Coronary artery (tissue), 2 donors: ENCODE measurements at regions not wholly inside any gene's neighbourhood (a gene's known extent, or its start where the extent isn't known, plus 50 kb on each side); places are given as distances from the start of the nearest gene placed in this dataset.

ENCODE experiments used
- DNase-seq: peaks from one replicate; pipeline ENCODE4 v3.0.0-alpha.2; 2017; ENCODE audit warnings: low spot score
- H3K27ac ChIP-seq, 2 donors: fragments of 200-600 bp; sonication (generic); one replicate each; pipeline ENCODE4 v1.5.1; 2016 to 2019
- H3K4me3 ChIP-seq: fragments of 200-600 bp; sonication (generic); 2 replicates; pipeline ENCODE4 v1.5.1; 2016; ENCODE audit warnings: mild to moderate bottlenecking, moderate library complexity
- TF ChIP-seq, protein P1 (sequence below): fragments of 200-600 bp; sonication (generic); IDR thresholded peaks from one replicate; pipeline ENCODE4 v1.5.1; 2019; ENCODE audit warnings: antibody characterized with exemption

DNA sequence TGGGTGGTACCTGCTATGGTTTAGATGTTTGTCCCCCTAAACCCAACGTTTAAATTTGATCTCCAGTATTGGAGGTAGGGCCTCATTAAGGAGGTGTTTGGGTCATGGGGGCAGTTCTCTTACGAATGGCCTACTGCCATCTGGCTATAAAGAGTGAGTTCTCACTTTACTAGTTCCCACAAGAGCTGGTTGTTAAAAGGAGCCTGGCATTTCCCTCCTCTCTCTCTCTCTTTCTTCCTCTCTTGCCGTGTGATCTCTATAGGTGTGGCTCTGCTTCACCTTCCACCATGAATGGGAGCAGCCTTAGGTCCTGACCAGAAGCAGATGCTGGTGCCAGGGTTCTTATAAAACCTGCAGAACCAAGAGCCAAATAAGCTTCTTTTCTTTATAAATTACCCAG is 193.2 kb upstream of the CDH6 start:
- no peak for DNase-seq
- TF ChIP-seq, protein P1, sequence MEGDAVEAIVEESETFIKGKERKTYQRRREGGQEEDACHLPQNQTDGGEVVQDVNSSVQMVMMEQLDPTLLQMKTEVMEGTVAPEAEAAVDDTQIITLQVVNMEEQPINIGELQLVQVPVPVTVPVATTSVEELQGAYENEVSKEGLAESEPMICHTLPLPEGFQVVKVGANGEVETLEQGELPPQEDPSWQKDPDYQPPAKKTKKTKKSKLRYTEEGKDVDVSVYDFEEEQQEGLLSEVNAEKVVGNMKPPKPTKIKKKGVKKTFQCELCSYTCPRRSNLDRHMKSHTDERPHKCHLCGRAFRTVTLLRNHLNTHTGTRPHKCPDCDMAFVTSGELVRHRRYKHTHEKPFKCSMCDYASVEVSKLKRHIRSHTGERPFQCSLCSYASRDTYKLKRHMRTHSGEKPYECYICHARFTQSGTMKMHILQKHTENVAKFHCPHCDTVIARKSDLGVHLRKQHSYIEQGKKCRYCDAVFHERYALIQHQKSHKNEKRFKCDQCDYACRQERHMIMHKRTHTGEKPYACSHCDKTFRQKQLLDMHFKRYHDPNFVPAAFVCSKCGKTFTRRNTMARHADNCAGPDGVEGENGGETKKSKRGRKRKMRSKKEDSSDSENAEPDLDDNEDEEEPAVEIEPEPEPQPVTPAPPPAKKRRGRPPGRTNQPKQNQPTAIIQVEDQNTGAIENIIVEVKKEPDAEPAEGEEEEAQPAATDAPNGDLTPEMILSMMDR, result no peak
- H3K4me3 ChIP-seq, result no peak overlapping the region
- H3K27ac ChIP-seq, result no peak overlapping the region

DNA sequence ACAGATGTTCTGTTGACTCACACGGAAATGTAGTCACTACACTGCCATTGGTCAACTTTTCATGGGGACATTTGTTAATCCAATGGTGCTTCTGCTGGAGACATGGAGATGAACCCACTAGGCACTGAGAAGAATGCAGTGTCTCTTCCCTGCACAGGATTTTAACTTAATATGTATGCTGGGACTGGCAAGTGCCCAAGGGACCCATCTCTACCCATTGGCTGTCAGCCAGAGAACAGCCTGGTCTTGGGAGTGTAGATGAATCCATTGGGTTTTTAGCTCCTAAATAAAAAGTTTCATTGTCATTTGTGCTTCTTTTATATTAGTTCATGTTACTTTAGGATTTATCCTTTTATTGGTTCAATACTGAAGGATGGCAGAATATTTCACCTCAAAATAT is 195.8 kb upstream of the CDH6 start:
- Histone ChIP-seq H3K27ac (no peak overlapping the region), H3K4me3 (no peak overlapping the region)
- no peak for DNase-seq
- TF ChIP-seq, protein P1, result no peak

DNA sequence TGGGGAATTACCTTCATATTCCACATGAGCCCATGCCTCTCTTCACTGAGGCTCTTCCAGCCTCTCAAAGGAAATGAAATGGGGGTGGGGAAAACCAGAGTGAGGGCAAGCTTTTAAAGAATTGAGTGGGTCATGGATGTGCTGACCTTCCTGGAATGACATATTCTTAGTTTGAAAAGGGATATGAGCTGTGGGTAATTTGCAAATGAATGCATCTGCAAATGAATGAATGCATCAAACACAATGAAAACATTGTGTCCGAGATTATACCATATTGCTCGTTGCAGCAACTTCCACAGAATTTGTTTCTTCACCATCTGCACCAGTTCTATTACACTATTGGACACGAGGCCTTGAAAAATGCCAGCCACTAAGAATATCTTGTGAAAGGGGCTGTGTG is 198.6 kb upstream of the CDH6 start:
- H3K4me3 ChIP-seq, result no peak overlapping the region
- no peak overlapping the region for H3K27ac ChIP-seq
- no peak for DNase-seq
- TF ChIP-seq, protein P1, result no peak

DNA sequence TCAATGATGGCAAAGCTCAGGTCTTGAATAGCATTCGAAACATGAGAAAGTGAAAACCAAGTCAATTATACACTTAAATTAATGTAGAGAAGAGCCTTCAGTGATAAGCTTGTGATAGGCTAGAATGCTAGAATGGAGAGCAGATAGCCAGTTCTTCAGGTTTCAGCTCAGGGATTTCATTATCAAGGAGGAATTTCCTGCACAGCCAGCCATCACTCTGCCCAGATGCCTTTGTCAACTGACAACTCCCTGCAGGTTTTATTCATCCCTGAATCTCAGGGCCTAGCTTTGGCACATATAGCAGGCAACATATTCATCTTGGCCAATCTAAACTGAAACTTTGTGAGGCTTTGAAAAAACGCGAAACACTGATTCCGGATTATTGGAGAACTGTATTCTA is 199.3 kb upstream of the CDH6 start:
- Histone ChIP-seq H3K27ac (no peak overlapping the region), H3K4me3 (no peak overlapping the region)
- no peak for DNase-seq
- TF ChIP-seq, protein P1, result no peak

DNA sequence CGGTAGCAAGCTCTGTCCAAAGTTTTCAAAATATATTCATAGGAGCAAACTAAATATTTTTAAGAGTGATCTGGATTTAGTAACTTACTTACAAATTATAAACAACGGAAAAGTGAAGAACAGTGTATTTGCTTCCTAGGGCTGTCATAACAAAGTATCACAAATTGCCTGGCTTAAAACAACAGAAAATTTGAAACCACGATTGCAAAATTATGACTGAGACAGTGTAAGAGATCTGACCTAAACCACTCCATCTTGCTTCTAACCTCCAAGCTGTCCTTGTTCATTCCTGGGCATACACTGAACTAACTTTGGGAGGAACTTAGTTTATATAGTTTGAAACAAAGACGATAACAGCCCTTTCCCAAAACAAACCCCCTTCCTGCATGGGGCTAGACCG is 202.0 kb upstream of the CDH6 start:
- no peak for DNase-seq
- Histone ChIP-seq H3K4me3 (no peak overlapping the region), H3K27ac (no peak overlapping the region)
- TF ChIP-seq, protein P1, result no peak

DNA sequence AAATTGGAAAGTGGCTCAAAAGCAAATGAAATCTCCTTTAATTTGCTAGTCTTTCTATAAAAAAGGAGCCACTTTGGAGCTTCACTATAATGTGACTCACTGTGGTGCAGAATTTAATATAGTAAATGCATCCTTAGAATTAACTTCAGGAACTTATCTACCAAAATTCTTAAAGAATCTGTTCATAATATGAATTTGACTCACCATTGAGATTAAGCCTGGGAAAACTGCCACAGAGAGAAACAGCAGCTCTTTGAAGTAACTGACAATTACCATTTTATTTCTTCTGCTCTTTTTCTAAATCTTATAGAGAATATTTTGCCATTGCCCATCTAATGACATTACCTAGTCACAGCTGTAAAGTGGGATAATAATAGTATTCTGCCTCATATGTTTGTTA is 211.9 kb upstream of the CDH6 start:
- Histone ChIP-seq H3K4me3 (no peak overlapping the region), H3K27ac (no peak overlapping the region)
- DNase-seq, result no peak
- TF ChIP-seq, protein P1, result no peak

DNA sequence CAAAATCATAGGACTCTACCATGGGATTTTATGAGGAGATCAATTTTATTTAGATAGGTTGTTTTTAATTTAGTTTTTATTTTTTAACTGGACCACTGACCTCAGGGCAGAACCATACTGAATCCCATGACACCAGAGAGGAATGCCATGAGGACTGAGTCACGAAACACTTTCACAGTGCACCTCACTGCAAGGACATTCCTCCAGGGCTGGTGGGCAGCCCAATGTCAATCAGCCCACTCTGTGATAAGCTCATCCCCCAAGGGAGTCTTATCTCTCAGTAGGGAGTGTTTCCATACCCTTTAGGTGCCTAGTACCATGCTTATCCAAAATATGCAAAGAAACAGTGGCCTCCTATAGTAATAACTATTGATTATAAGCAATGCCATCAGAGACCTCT is 224.5 kb upstream of the CDH6 start:
- TF ChIP-seq, protein P1, result no peak
- H3K4me3 ChIP-seq, result no peak overlapping the region
- H3K27ac ChIP-seq, result no peak overlapping the region
- no peak for DNase-seq
